Muscle of back (tissue), 3 donors: ENCODE measurements at regions not wholly inside any gene's neighbourhood (a gene's known extent, or its start where the extent isn't known, plus 50 kb on each side); places are given as distances from the start of the nearest gene placed in this dataset.
A peak's percentile ranks its signal among the peaks of the same experiment; 100 is the strongest.
"Not testable (repeated sequence)": the region's sequence is repeated elsewhere in the genome, so short reads cannot be mapped to it uniquely, and the experiment has no call there.

Experiments
- DNase-seq, 3 donors: peaks; one replicate each; pipeline versions ENCODE4 v3.0.0 to v3.0.0-alpha.2; 2013

DNA sequence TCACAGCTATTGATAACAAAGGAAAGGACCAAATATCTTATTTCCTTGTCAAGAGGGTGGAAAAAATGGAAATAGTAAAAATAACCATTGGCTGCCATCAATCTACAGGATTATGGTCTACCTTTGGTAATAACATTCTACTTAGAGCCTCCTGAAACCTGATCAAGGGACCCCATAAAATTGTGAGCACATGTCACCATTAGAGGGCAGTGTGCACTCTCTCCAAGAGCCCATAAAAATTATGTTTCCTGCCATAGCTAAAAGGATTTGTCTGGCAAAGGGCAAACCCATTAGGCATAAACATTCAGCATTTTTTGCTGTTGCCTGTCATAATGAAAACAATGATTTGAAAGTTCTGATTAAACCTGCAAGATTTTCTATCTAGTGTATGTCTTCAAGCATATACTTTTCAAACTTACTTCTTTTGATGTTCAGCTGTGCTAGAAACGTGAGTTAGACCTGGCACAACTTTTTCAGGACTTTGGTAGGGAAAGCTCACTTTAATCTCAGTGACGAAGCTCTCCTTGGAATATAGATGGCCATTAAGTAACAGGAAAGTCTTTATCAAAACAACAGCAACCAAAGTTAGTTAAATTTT, 120.7 kb upstream of the ZFP64 start:
- DNase-seq = peak; percentile 51 to 82 (median 72)

DNA sequence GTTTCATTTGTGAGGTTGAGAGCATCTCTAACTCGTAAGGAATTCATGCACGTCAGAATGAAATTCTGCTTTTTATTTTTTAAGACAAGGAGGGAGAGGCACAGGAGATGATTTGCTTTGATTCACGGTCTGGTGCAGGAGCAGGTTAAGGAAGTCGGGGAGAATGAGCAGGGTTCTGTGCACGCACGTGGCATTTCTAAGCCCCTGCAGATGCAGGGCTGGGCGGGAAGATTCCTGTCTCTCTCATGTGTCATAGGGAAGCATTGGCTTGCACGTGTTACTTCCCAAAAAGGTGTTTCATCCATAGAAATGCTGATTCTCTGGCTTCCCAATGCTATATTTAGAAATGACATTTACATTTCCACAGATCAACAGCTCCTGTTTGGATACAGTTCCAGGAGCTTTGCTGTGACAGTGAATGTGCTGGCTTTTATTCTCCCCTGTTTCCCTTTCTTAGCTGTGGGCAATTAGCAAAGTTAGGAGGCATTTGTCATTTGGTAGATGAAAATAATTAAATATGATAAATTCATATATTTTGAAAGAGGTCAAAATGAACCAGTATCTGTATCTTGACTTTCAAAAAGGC, 119.7 kb upstream of the ZFP64 start:
- DNase-seq = no peak

DNA sequence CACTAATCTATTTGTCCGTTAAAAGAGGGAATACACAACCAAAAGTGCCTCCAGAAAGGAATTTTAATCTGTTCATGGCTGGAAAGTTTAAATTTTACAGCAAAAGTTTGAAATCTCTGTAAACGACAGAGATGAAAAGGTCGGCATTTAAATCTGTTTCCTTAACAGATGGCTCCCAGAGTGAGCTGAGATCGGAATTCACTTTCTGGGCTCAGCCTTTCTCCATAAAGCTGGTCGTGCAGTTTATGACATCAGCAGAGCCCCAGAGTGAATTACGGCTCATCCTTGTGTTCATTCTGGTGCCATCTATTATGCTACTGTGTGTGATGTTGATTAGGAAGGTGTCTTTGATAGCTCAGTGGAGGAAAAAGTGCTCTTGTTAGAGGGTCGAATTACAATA, 117.6 kb upstream of the ZFP64 start:
- peak in 1 of 3 donors; percentile 12 for DNase-seq

DNA sequence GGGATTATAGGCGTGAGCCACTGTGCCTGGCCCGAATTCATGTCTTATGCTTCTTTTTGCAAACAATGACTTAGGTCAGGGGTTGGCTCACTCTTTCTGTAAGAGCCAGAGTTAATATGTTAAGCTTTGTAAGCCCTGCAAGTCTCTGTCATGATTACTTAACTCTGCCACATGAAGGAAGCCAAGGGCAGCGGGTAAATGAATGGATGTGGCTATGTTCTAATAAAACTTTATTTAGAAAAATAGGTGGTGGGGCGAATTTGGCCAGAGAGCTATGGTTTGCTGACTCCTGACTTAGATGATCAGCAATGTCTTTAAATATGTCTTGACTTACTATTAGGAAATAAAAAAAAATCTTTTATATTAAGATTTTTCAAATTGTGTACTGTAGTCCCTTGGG, 114.9 kb upstream of the ZFP64 start:
- DNase-seq = no peak

DNA sequence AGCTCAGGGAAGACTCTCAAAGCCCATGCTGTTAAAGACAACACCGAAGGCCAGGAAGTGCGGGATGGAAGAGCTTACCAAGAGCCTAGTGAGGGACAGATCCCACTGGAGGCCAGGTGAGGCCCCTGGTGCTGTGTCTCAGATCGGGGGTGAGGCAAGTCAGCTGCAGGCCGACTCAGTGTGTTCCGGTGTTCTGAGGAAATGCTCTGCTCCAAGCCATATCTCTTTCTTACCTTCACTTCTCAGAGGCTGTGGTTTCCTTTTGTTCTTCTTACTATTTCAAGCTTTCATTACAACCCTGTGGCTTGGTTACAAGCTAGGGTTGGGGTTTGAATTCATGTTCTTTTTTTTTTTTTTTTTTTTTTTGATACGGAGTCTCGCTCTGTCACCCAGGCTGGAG, 114.3 kb upstream of the ZFP64 start:
- no peak for DNase-seq

DNA sequence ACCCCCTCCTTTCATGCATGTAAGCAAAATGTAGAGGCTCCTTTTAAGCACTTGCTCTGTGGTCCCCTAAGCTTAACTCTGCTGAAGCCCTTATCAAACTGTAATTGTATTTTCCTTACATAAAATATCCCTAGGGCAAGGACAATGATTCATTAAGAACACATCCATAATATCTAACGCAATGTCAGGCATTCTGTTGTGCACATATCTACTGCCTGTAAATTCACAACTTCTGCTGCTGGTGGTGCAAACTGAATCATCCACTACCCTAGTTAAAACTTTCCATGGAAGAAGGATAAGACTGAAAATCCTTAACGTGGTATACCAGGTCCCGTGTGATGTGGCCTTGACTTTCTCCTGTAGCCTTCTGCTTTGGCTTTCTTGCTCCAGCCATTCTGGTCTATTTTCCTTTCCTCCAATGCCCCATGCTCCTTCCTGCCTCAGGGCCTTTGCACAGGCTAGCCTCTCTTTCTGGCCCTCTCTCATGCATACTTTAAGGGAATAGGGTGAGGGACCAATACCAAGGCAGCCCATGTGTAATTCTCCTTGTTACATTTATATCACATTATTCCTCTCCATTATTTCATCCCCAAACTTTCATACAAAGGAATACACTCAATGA, 113.6 kb upstream of the ZFP64 start:
- no peak for DNase-seq

DNA sequence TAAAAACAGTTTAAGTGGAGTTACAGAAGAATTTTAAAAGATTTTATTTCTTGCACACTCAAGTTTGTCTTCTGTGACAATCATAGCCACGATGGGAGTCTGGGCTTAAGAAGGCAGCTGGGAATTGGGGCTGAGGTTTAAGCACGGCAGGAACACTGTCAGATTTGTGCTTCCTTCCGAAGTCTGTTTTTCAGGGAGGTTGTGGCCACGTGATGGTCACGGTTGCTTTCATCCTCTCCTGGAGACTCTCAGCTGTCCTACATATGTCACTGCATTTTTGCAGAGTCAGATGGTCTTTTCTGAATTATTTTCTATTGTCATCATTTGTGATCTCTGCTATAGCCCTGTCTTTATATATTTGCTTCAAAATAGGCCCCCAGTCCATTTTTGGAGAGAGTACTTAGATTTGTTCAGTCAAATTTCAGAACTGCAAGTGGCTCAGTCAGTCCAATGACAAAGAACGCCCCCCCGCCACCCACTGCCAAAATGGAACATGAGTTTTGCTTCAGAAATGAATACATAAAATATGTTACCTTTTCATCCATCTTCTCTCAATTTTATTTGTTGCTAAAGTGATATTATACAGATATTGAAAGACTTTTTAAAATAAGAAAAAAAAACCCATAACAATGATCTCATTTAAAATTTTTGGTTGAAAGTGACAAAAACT, 111.8 kb upstream of the ZFP64 start:
- peak in 1 of 3 donors; percentile 36 for DNase-seq

DNA sequence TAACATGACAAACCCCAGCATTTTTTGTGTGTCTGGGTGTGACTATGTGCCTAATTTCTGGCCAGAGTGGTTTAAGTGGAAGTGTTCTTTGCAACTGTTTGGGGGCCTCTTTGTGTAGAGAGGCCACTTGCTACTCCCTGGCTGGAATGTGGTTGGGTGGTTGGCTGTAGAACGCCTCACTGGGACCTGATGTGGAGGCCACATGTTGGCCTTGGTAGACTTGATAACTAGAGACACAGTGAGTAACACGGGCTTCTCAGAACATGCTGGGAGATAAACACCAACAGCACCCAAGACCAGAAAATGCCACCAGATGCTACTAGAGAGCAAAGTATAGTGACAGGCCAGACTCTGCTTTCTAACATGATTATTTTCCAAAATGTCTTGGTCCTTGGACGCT, 111.2 kb upstream of the ZFP64 start:
- no peak for DNase-seq

DNA sequence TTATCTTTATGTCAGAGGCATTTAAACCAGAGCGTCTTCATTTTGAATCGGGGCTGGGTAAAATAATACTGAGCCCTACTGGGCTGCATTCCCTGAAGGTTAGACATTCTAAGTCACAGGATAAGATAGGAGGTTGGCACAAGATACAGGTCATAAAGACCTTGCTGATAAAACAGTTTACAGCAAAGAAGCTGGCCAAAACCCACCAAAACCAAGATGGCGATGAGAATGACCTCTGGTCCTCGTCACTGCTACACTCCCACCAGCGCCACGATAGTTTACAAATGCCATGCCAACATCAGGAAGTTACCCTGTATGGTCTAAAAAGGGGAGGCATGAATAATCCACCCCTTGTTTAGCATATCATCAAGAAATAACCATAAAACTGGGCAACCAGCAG, 110.5 kb upstream of the ZFP64 start:
- not testable (repeated sequence) for DNase-seq

DNA sequence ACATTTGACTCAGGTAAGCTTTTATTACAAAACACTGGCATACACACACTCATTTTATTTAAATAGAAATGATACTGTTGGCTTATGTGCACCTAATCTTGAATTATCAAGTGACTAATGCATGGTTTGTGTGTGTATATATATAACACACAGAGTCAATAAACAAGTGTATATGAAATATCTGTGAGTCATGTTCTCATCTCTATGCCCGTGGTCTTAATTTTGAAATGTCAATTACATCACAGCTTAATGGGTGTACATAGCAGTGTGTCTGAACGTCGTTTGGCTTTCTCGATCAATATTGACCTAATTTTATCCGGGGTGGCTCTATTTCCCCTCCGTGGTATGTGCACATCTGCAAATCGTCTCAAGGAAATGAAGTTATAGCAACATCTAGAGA, 104.0 kb upstream of the ZFP64 start:
- no peak for DNase-seq

DNA sequence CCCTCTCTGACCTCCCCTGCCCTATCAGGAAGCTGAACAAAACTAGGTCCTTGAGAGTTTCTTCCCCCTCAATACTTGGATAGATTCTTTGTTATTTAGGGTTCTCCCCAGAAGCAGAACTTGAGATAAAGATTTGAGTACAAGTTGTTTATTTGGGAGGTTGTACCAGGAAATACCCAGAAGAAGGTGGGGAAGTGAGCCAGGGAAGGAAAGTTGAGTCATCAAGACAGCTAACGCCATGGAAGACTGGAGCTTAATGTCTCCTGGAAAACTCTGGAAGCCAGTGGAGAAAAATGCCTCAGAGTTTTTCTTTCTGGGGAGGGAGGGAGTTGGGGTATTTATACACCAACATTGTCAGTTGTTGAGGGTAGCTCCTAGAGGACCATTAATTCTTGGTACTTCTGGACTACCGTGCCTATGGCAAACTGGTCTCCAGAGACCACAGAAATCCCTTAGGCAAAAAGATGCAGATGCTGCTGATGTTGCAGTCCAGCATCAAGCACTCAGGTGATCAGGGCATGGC, 102.6 kb upstream of the ZFP64 start:
- DNase-seq = no peak

DNA sequence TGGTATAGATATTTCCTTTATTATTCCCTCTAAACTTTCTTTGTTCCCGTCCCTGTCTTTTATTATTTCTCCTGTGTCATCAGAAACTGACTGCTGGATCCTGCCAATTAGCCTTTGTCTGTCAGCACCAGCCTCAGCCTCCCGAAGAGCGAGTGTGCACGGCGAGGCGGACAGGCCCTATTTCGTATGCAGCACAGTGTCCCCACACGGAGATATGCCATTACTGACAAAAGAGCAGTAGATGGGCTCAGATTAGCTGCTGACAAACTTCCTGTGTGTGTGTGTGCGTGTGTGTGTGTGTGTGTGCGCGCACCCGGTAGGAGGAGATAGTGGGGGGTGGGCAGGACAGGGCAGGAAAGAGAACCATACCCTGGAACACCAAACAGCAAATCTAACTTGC, 99.5 kb upstream of the ZFP64 start:
- DNase-seq = no peak

DNA sequence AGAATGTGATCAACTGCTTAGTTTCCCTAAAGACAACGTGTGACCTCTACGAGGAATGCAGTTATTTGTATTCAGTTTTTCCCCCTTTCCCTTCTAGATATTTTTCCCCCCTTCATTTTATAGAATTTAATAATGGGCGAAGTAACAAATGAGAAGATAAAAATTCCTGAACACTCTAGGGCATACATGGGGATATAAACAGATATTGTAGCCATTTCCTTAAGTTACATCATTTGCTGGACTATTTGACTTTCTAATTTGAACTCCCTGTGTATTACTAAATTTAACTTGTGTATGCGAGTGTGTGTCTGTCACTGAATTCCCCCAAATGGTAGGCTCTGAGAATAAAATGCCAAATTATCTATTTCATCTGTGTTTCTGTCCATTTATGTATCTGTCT, 99.0 kb upstream of the ZFP64 start:
- DNase-seq = peak in 1 of 3 donors; percentile 48

DNA sequence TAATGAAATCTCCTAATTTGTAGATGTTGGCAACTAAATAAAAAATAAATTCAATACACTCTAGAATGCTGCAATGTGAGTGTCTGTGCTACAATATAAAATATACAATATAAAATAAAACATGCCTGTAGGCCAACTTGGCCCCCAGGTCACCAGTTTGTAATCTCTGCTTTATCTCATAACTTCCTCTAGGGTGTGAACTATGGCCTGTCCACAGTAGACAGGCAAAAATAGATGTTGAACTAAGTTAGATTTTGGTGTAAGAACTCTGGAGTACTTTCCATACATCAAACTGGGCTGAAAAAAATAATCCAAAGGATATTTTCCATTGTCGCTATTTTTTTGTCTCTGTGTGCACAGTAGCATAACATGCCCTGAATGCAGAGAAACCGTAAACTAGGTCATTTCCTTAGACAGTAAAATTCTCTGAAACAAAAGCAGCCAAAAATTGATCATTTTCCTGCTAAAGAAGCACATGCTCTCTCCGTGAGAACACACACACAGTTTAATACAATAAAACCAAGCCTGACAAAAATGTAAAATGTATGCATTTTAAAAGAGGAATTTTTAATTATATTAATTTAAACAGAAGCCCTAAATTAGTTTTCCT, 98.5 kb upstream of the ZFP64 start:
- DNase-seq = peak in 1 of 3 donors; percentile 49

DNA sequence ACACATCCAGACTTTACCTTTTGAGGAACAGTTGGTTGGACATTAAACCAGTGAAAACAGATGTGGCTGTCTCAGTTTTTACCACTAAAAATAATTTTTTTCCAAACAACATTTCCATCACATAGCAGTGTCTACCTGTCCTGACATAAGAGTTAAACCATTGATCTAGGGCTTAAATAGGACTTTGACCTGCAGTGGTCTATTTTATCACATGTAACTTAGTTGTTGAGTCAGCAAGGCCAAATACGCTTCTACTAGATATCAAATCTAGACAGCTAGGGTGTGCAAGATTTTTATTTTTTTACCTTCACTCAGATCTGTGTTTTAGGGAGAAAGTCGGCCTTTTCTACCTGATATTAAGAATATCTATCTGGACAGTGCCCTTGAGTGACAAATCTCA, 88.8 kb upstream of the ZFP64 start:
- no peak for DNase-seq

DNA sequence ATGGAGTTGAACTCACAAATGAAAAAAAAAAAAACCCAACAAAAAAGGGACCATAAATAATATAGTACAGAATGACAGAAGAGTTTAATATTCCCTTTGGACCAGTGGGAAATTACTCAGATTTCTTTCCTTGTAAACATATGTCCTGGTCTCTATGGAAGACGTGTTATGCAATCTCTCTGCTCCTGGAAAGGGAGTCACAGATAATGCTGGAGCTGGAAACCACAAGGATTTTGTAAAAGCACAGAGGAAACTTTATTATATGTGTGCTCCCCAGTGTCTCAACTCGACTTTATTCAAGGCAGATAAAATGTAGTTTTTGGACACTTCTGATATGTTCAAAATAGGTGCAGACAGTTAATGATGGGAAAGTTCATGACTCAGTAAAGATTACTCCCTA, 88.1 kb upstream of the ZFP64 start:
- DNase-seq = peak; percentile 31 to 77 (median 55)

DNA sequence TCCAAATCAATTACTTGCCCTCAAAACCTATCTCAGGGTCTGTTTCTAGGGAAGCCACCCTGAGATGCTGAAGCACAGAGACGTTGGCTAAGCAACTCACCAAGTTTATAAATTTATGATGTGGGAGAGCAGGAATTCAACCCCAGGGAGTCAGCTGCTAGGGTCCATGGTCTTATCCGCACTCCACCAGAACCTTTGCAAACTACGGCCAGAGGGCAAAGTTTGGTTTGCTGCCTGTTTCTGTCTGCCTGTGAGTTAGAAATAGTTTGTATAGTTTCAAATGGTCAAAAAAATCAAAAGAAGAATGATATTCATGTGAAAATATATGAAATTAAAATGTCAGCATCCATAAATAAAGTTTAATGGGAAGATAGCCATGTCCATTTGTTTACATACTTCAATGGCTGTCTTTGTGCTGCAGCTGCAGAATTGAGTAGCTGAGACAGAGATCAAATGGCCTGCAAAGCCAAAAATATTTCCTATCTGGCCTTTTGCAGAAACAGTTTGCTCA, 83.7 kb upstream of the ZFP64 start:
- peak; percentile 53 to 88 (median 66) for DNase-seq

DNA sequence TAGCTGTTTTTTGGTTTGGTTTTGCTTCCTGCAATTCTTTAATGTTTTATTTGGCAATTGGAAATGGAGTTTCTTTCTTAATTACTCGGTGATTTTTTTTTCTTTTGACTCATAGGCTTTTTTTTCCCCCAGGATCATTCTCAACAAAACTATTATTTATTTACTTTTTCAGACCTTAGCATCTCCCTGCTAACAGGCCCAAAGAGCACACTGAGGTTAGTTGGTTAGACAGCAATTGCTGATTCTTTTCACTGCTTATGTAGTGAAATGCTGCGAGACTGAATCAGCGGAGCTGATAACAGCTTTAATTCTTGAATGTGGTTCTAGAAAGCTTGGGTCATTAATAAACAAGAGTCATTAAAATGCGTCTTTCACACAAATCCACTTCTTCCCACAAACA, 79.1 kb upstream of the ZFP64 start:
- no peak for DNase-seq

DNA sequence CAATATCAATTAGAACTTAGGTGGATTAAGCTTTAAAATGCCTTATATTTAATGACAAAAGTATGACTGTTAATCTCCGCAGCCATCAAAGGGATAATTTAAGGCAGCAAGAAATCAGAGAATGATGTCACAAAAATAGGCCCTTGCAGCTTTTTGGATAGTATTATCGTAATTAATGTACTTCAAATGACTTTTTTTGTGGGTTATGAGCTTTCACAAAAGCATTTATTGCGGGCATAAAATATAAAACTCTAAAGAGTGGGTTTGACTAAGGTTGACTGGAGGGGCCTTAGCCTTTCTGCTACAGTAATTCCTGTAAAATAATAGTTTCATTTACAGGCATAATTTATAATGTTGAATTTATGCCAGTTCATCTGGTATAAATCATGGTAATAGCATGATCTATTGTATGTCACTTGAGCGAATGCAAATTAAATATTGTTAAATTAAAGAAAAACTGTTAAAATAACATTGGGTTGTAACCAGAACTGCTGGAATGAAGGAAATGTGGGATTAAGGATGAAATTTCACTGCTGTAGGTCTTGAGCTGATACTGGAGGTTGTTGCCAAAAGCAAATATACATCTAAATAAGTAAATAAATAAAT, 78.5 kb upstream of the ZFP64 start:
- DNase-seq = no peak

DNA sequence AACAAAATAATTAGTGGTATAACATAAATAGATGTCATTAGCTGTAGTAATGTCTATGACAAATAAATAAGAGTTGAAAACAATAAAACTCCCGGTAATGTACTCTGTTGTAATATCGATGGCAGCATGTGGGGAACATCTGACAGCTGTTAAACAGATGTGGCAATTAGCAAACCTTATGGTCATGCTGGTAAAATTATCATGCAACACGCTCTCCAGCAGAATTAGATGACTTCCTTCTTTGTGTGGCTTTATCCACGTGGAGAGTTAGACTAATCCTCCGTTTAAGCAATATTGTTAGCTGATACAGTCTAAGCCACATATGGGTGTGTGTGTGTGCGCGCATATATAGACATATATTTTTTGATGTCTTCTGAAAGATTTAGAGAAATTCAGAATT, 77.7 kb upstream of the ZFP64 start:
- peak in 1 of 3 donors; percentile 72 for DNase-seq

DNA sequence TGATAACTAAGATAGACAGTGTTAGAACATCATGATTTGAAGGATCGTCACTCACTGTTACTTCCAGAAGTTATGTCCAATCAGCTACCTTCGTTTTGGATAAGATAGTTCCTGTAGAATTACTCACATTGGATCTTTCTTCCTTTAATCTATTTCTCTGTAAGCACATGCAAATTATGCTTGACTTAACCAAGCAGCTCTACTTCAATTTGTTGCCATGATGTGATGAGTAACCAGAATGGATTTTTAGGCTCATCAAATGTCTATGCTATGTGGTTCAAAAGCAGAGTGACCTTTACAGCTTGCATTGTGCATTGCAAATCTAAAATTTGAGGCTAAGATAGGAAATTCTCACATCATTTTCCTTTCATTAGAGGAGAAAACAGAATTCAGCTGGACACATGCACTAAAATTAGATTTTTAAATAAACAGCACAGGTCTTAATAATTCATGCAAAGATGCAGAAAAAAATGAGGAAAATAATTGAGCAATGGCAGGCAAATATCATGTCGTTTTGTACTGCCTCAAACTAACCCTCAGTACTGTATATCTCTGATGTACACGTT, 76.7 kb upstream of the ZFP64 start:
- no peak for DNase-seq
